GM12878 (cell line): ENCODE measurements at regions not wholly inside any gene's neighbourhood (a gene's known extent, or its start where the extent isn't known, plus 50 kb on each side); places are given as distances from the start of the nearest gene placed in this dataset.

ENCODE experiments used
- ATAC-seq: fragments of 200-7000 bp; cut with Tn5 transposase; 3 replicates; pipeline ENCODE4 v1.9.1; 2020; ENCODE audit warnings: mild to moderate bottlenecking, moderate library complexity
- BruUV-seq: library from RNA; stranded (reverse); fragments of 400-500 nt; replicated peaks from 2 replicates; lab custom pipeline; 2021; lab: Mats Ljungman, UMichigan
- CTCF ChIA-PET: fragments of 300-600 bp; sonication (Branson Sonifier 250); formaldehyde crosslinking; extraction: SDS; loops from one replicate; lab custom pipeline; 2021; ENCODE audit warnings: inconsistent platforms; lab: Yijun Ruan, JAX
- POLR2A ChIA-PET: fragments of 350-600 bp; formaldehyde crosslinking; extraction: SDS; loops from one replicate; lab custom pipeline; 2021; ENCODE audit warnings: inconsistent platforms; lab: Charles Lee
- RAD21 ChIA-PET: fragments of 300-600 bp; sonication (Branson Sonifier 250); formaldehyde crosslinking; loops from one replicate; lab custom pipeline; 2023; ENCODE audit warnings: antibody characterized with exemption; ENCODE audit not compliant: unreplicated experiment; lab: Charles Lee
- SMC1A ChIA-PET: fragments of 300-600 bp; sonication (Branson Sonifier 250); formaldehyde crosslinking; loops from one replicate; lab custom pipeline; 2023; ENCODE audit not compliant: unreplicated experiment, uncharacterized antibody; lab: Charles Lee
- DNase-seq: peaks from one replicate; pipeline ENCODE4 v3.0.0-alpha.2; 2011; ENCODE audit warnings: low read depth, low spot score
- FAIRE-seq: peaks from 3 replicates; lab custom pipeline; 2011; peaks lifted over from hg19 to GRCh38; lab: Jason Lieb, UNC
- H2AFZ ChIP-seq: 2 replicates; pipeline ENCODE4 v1.6.0; 2011; ENCODE audit warnings: low read depth, low read length, control low read depth; ENCODE audit not compliant: control insufficient read depth
- H3K27ac ChIP-seq: 2 replicates; pipeline ENCODE4 v1.5.1; 2011; ENCODE audit warnings: control low read depth; ENCODE audit not compliant: control insufficient read depth, insufficient read depth
- H3K27me3 ChIP-seq, 2 experiments: replicated peaks in 1 of 2; 2 replicates each; pipeline versions ENCODE4 v1.6.0 to v1.6.1; 2011; ENCODE audit warnings: low read length in 1 of 2; ENCODE audit not compliant: control insufficient read depth in 2 of 2, insufficient read depth in 2 of 2
- H3K36me3 ChIP-seq, 2 experiments: 2 replicates each; pipeline ENCODE4 v1.5.1; 2011; ENCODE audit warnings: low read length in 1 of 2; ENCODE audit not compliant: control insufficient read depth in 2 of 2, insufficient read depth in 2 of 2
- H3K4me1 ChIP-seq: 2 replicates; pipeline ENCODE4 v1.6.1; 2011; ENCODE audit warnings: mild to moderate bottlenecking, low read length, moderate library complexity, mixed read lengths; ENCODE audit not compliant: control insufficient read depth, insufficient read depth
- H3K4me2 ChIP-seq: 2 replicates; pipeline ENCODE4 v1.6.0; 2011; ENCODE audit warnings: control low read depth; ENCODE audit not compliant: control insufficient read depth, insufficient read depth
- H3K4me3 ChIP-seq: fragments of 200-600 bp; sonication (generic); 2 replicates; pipeline ENCODE4 v1.5.1; 2016
- H3K79me2 ChIP-seq: 2 replicates; pipeline ENCODE4 v1.6.0; 2011; ENCODE audit warnings: low read length; ENCODE audit not compliant: control insufficient read depth, insufficient read depth
- H3K9ac ChIP-seq: 2 replicates; pipeline ENCODE4 v1.8.0; 2011; ENCODE audit warnings: low read length, control low read depth, mixed read lengths; ENCODE audit not compliant: control insufficient read depth, insufficient read depth
- H3K9me3 ChIP-seq: replicated peaks from 3 replicates; pipeline ENCODE4 v1.5.1; 2011; ENCODE audit warnings: mild to moderate bottlenecking, low read length; ENCODE audit not compliant: control insufficient read depth, insufficient read depth
- H4K20me1 ChIP-seq: 2 replicates; pipeline ENCODE4 v1.6.0; 2011; ENCODE audit not compliant: control insufficient read depth, insufficient read depth
- DPF2 ChIP-seq: fragments of 450-650 bp; IDR thresholded peaks from 2 replicates; pipeline ENCODE4 v1.6.1; 2017; ENCODE audit warnings: mild to moderate bottlenecking
- ETV6 ChIP-seq, 2 experiments: fragments of 450-650 bp in 1 of 2; IDR thresholded peaks in 1 of 2; conservative IDR thresholded peaks in 1 of 2; 2 replicates each; pipeline ENCODE4 v1.6.1; 2014; ENCODE audit warnings: antibody characterized with exemption in 1 of 2, borderline replicate concordance in 1 of 2, low read depth in 1 of 2, mild to moderate bottlenecking in 1 of 2, moderate library complexity in 1 of 2
- IKZF1 ChIP-seq: fragments of 450-650 bp; conservative IDR thresholded peaks from 2 replicates; pipeline ENCODE4 v1.6.1; 2017; ENCODE audit warnings: antibody characterized with exemption, mild to moderate bottlenecking
- MTA3 ChIP-seq: IDR thresholded peaks from 2 replicates; pipeline ENCODE4 v1.6.1; 2012; ENCODE audit warnings: low read length, inconsistent platforms, borderline replicate concordance
- MXI1 ChIP-seq: fragments of 150-350 bp; IDR thresholded peaks from 2 replicates; pipeline ENCODE4 v1.6.1; 2011; ENCODE audit warnings: low read depth, mild to moderate bottlenecking, inconsistent platforms, low read length, improper control_type of control experiment
- MYB ChIP-seq: fragments of 150-350 bp; IDR thresholded peaks from 2 replicates; pipeline ENCODE4 v1.6.1; 2014; ENCODE audit warnings: mild to moderate bottlenecking, low read depth, low read length, borderline replicate concordance
- SIN3A ChIP-seq: IDR thresholded peaks from 2 replicates; pipeline ENCODE4 v1.6.1; 2012; ENCODE audit warnings: low read depth, low read length, improper control_type of control experiment
- STAT3 ChIP-seq: IDR thresholded peaks from 2 replicates; pipeline ENCODE4 v1.6.1; 2011; ENCODE audit warnings: low read depth, low read length, improper control_type of control experiment
- TCF7 ChIP-seq: IDR thresholded peaks from 2 replicates; pipeline ENCODE4 v1.6.1; 2014; ENCODE audit warnings: antibody characterized with exemption, borderline replicate concordance
- ZNF217 ChIP-seq: fragments of 450-650 bp; IDR thresholded peaks from 2 replicates; pipeline ENCODE4 v1.6.1; 2017; ENCODE audit warnings: antibody characterized with exemption, mild to moderate bottlenecking
- ZZZ3 ChIP-seq: IDR thresholded peaks from 2 replicates; pipeline ENCODE4 v1.6.1; 2011; ENCODE audit warnings: low read depth; ENCODE audit not compliant: control insufficient read depth, insufficient read length
- WGBS: methylation state at CpG from one replicate; pipeline ENCODE4 v1.1.6; 2016; ENCODE audit warnings: low lambda C conversion rate; ENCODE audit not compliant: insufficient replicate concordance, insufficient coverage; ENCODE audit errors: missing lambda C conversion rate; 5-methylcytosine and 5-hydroxymethylcytosine counted together
- in situ Hi-C: fragments of 300-500 bp; cut with MboI; formaldehyde crosslinking; loops from 9 replicates; pipeline ENCODE4 v1.14.3; 2018; ENCODE audit warnings: mixed read lengths
- intact Hi-C: fragments of 100-400 bp; cut with micrococcal nuclease; formaldehyde crosslinking; loops from one replicate; pipeline ENCODE4 v1.14.2; 2022; ENCODE audit not compliant: unreplicated experiment
- TF ChIP-seq, protein P1 (sequence below): fragments of 450-650 bp; IDR thresholded peaks from 2 replicates; pipeline ENCODE4 v1.6.1; 2017; ENCODE audit warnings: antibody characterized with exemption, mild to moderate bottlenecking, moderate library complexity

DNA sequence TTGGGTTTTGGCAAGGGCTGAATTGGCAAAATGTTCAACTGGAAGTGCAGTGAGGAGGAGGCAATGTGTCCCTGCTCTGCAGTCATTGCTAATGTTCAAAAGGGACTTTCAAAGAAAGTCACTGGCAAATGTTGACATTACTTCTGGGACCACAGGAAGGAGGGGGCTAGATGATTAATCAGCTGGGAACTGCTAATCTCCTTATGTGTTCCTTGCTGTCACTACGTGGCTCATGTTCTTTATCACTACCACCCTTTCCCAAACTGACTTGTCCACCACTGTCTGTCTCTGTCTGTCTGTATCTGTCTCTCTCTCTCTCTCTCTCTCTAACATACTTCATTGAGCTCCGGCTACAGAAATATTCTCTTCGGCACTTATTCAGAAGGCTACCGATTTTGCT, 86.9 kb upstream of the MTPN start (continued):
- no peak for TF ChIP-seq ETV6 (conservative IDR thresholded peaks at IDR 0.05 in 1 of 2, IDR thresholded peaks at IDR 0.05 in 1 of 2; ENCODE audit: borderline replicate concordance in 1 of 2, low read depth in 1 of 2)
- TF ChIP-seq IKZF1: no peak
- TF ChIP-seq, protein P1, sequence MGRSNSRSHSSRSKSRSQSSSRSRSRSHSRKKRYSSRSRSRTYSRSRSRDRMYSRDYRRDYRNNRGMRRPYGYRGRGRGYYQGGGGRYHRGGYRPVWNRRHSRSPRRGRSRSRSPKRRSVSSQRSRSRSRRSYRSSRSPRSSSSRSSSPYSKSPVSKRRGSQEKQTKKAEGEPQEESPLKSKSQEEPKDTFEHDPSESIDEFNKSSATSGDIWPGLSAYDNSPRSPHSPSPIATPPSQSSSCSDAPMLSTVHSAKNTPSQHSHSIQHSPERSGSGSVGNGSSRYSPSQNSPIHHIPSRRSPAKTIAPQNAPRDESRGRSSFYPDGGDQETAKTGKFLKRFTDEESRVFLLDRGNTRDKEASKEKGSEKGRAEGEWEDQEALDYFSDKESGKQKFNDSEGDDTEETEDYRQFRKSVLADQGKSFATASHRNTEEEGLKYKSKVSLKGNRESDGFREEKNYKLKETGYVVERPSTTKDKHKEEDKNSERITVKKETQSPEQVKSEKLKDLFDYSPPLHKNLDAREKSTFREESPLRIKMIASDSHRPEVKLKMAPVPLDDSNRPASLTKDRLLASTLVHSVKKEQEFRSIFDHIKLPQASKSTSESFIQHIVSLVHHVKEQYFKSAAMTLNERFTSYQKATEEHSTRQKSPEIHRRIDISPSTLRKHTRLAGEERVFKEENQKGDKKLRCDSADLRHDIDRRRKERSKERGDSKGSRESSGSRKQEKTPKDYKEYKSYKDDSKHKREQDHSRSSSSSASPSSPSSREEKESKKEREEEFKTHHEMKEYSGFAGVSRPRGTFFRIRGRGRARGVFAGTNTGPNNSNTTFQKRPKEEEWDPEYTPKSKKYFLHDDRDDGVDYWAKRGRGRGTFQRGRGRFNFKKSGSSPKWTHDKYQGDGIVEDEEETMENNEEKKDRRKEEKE: no peak
- no peak for TF ChIP-seq TCF7
- no peak for TF ChIP-seq ZNF217
- no peak for TF ChIP-seq MXI1
- TF ChIP-seq MTA3: no peak
- no peak for TF ChIP-seq MYB
- TF ChIP-seq SIN3A: no peak
- TF ChIP-seq, all 136 proteins: peak for 0

DNA sequence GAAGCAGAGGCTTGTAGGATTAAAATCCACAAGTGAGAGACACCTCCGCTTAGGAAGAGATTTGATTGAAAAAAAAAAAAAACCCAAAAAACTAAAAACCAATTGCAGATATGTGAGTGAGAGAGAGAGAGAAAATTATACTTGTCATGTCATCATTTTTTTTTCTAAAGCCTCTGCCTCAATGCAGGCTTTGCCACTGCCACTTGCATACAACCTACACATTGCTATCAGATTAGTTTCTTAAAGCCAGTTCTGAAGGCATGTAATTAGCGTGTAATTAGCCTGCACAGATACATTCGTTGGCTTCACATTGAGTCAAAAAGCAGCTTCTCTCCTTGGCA, 86.1 kb upstream of the MTPN start:
- ChIA-PET RAD21 (interaction anchor here (0.7 kb wide), 1 partner anchor 53 kb away, joined by 4 read pairs; no protein-coding TSS in a partner anchor), POLR2A (no interaction called here), SMC1A (no interaction called here), CTCF (no interaction called here)
- Histone ChIP-seq H3K27ac (no peak overlapping the region), H3K4me2 (no peak overlapping the region), H3K79me2 (no peaks in the 10 kb centered on the region), H2AFZ (no peak overlapping the region), H3K4me3 (no peak overlapping the region), H3K4me1 (no peaks in the 10 kb centered on the region), H3K27me3 (no peaks in the 10 kb centered on the region), H3K9me3 (no peaks in the 10 kb centered on the region), H3K9ac (no peak overlapping the region), H4K20me1 (no peaks in the 10 kb centered on the region), H3K36me3 (no peaks in the 10 kb centered on the region)
- ATAC-seq (no peak), DNase-seq (no peak), FAIRE-seq (no peak)
- no TSS peak for BruUV-seq
- TF ChIP-seq STAT3 (no peak), ZZZ3 (no peak), DPF2 (no peak)
- in situ Hi-C loops (no loop called here), intact Hi-C loops (no loop called here)
- WGBS: 81% methylated on average over 3 of the region's 3 CpGs
